HCEC 1CT (cell line): ENCODE measurements at regions not wholly inside any gene's neighbourhood (a gene's known extent, or its start where the extent isn't known, plus 50 kb on each side); places are given as distances from the start of the nearest gene placed in this dataset.
A peak's percentile ranks its signal among the peaks of the same experiment; 100 is the strongest.

Experiments used
- DNase-seq: peaks from one replicate; pipeline ENCODE4 v3.0.0-alpha.2; 2017

DNA sequence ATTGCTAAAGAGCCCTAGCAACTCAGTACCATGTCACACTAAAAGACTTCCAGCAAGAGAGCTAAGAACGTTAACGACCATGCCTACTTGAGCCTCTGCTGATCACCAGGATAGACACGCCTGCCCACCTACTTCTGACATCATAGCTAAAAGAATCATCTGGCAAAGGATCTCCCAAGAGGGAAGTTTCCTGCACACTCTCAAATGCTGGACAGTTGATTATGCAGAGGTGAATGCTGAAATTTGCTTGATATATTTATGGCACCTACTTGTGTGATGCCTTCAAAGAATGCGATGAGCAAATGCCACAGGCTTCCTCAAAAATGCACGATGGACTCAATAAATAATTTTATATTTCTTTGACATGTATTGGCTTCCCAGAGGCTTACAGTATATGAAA lies 113.6 kb downstream of the GALC start:
- no peak for DNase-seq

DNA sequence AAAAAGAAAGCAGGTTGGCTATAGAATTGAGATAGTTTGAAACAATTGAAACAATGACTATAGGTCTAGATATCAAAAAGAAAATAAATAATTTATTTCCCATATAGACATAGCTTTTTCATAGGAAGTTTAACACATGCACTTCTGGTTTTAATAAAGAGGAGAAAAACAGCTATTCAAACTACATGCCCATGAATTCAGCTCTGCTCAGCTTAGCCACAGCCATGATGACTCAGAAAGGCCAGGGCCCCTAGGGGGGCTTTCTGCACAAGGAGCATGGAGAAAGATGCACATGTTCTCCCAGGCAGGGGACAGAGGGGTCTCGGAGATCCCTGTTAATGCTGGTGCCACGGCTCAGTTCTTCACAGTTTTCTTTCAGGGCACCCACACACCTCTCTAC lies 114.0 kb downstream of the GALC start:
- no peak for DNase-seq

DNA sequence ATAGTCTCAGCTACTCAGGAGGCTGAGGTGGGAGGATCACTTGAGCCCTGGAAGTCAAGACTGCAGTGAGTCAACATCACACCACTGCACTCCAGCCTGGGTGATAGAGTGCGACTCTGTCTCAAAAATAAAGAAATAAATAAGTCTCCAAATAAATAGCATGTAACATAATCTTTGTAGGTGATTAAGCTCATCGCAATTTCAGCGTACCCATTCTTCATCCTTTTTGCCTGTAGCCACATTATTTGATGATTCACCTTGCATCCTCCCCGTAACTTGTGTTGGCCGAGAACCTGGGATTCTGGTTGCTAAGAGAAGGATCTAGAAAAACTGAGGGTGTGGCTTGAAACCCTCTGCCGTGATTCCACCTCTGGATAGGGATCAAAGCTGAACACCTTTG lies 115.1 kb downstream of the GALC start:
- DNase-seq, result no peak

DNA sequence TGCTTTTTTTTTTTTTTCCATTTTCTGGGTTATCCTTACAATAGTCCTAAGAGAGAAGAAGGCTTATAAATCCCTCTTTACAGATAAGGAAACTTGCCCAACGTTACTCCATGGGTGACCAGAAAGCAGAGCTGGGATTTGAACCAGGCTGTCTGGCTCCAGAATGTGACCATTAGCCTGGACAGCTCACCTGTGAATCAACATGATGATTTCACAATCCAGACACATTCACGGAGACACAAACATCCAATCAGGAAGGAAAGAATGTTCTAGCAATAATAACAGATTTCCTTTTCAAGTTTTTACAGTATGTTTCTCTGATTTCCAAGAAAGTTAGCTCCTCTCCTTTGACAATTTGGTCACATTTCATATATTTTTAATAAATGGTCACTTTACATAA lies 118.3 kb downstream of the GALC start:
- no peak for DNase-seq

DNA sequence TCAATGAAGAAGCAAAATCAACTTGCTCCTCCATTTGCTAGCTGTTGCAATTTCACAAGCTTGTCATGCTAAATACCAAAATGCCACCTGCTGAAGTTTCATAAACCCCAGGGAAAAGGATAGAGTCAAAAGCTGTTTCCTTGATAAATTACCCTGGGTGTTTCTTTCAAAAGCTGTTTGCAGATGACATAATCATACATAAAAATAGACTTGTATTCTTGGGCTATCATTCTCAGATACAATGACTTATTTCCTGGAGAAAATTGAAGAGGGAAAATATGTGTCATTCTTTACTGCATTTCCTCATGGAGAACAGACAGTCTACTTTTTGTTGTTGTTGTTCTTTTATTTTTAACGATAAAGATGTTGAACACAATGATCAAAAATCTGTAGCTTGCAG lies 119.2 kb downstream of the GALC start:
- DNase-seq, result no peak

DNA sequence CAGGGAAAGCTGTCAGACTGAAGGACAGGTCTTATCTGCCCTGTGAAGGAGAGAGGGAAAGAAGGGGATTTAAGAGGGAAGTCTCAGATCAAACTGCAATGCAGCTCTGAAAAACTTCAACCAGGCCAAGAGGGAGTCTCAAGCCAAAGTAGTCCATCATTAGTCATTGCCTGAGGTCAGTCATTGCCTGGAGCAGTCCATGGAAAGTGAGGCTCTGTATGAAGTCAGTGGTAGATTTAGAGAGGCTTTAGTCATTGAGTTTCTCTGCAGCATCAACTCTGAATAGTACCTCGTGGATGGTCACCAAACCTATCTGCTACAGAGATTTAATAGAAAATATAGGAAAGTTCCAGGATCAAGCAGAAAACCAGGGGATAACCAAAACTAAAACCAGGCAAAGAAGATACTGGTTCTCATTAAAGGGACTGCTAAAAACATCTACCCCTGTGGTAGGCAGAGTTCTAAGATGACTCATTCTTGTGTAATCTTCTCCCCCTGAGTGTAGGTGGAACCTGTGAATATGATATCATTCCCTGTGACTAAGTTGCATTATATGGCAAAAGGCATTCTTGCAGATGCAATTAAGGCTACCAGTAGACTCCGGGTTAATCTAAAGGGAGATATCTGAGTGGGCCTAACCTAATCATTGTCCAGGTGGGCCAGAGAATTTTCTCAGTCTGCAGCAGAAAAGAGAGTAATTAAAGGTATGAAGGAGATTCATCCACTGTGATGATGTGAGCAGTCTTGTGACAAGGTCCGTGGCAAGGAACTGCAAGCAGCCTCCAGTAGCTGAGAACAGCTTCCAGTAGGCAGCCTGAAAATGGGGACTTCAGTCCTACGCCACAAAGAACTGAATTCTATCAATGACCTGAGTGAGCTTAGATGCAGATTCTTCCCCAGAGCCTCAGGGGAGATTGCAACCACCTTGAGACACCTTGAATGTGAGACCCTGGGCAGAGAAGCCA lies 123.1 kb downstream of the GALC start:
- DNase-seq, result peak; percentile 40

DNA sequence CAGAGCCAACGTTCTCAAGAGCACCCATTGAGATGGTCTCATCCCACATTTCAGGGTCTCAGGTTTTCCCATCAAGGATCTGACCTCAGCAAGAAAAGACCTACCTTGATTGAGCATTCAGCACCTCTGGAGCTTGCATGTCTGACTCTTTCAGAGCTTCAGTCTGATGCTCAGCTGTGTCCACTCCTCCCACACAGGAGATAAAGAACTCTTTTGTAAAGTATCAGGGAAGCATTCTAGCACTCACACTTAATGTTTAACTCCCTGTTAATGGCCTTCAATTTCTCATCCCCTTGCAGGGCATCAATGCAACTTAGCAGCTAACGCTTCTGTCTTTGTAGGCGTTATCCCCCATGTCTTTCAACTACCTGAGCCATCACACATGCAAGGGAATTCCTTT lies 124.1 kb downstream of the GALC start:
- no peak for DNase-seq

DNA sequence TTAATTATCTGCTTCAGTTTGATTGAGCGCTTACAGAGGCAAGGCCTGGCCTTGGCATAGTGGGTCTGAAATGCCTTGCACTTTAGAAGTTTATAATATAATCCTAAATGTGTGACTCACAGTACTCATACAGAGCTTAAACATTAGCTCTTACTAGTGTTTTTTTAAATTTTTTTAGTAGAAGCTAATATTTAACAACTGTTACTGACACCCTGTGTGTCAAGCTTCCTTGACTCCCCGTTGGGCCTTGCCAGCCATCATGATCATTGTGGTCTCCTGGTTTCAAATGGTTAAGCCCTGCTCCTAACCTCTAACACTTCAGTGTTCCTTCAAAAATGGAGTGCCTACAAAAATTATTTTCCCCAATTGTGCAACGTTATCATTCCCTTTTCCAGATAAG lies 126.9 kb downstream of the GALC start:
- no peak for DNase-seq

DNA sequence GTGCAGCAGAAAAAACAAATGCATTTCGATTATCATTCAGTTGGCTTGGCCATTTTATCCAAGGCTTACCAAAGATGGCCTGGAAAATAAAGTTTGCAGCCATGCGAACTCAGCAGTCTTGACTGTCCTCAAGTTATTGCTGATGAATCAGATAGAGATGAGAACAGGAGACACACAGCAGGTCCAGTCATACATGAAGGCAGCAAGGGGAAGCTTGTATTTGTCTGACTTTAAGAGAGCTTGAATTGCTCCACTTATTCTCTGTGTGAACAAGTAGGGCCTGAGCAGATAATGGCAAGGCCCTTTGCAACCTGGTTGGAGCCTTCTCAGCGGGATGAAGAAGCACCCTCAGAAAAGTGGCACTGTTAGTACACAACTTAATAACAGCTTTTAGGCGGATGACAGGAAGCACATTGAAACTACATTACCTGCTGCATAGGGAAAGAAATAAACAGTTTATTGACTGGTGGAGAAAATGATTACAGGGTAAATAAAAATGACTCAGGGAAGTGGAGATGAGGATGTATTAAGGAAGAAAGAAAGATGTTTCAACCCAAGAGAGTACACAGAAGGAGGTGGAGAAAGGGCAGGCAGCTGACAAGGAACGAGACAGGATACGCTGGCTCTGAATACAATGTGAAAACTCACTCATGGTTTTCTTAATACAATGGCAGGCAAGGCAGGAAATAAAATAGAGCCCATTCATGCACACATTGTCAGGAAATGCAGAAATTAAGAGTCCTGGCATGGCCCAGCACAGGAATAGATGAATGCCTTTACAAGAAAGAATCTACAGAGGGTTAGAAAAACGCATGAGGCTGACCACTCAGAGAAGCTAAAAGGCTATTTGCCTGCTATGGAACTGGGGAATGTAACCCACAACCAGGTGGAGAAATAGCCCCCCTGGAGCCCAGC lies 128.4 kb downstream of the GALC start:
- DNase-seq, result no peak

DNA sequence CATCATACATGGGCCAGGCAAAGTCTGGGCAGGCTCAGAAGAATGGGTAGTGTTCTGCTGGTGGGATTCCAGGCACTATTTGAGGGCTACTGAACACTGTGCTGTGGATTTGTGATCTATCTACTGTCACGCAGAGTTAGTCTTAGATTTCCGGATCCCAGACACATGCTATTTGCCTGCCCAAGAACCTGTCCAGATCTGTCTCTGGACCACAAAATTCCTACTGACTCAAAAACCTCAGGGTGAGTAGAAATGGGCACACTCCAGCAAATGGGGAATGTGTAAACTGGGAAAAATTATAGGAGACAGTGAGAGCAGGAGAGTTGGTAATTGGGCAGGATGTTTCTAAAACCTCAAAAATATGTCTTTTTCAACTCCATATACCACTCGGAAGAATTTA lies 129.9 kb downstream of the GALC start:
- DNase-seq, result no peak

DNA sequence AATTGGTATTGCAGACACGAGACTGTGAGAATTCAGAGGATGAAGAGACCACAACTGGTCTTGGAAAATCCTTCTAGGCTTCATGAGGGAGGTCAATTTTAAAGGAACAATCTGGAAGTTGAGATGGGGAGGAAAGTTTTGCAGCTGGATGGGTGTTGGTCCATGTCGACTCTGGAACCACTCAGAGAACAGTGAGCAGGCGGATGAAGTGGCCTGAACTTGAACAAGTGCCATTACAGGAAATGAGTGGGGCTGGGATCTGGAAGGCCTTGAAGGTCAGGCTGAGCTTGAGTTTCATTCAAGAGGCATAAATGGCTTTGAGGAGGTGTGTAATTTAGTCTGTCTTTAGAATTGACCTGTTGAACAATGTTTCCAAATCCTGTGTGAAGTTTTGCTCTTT lies 140.9 kb downstream of the GALC start:
- DNase-seq, result no peak

DNA sequence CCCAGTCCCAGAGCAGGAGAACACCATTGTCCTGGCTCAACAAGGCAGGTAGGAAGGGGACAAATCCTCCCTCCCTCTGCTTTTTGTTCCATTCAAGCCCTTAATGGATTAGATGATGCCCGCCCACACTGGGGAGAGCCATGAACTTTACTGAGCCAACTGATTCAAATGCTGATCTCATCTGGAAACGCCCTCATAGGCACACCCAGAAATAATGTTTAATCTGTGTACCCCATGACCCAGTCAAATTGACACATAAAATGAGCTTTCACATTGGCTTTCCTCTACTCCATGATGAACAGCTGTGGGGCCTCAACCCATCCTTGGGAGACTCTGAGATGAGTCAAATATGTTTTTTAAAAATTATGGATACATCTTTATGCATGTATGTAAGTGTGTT lies 141.8 kb downstream of the GALC start:
- DNase-seq, result no peak

DNA sequence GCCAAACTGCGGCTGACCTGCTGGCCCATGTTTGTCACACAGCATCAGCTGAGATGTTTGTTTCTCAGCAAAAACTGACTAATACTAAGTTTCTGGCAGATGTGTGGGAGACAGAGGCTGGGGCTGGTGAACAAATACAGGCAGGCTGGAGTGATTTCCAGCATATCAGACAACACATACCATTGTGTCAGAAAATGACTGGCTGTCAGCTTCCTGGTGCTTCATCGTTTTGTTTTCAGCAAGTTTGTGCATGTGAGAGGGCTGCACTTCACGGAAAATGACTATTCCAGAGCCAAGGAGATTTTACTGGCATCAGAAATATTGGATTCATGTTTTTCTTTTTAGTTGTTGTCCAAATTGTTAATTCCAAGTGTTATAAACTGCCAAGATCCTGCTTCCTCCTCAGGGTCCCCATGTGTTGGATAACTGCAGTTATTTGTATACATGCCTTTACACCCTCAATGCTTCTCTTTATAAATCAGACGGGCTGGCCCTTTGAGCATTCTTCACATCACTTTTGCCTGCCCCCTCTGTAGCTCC lies 145.7 kb downstream of the GALC start:
- no peak for DNase-seq

DNA sequence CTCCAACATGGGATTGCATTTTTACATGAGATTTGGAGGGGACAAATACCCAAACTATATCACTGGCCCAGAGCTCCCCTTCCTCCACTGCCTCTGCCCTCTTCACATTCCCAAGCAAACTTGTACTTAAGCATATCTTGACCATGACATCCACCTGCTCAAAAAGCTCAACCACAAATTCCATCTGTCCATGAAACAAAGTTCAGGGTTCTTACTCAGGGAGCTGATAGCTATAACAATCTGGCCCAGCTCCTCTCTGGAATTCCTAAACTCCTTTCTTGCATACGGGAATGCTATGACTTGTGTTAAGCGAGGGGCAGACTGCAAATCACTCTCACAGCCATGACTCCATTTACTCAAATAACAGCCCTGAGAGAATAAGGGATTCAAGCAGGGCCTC lies 152.1 kb downstream of the GALC start:
- DNase-seq, result no peak

DNA sequence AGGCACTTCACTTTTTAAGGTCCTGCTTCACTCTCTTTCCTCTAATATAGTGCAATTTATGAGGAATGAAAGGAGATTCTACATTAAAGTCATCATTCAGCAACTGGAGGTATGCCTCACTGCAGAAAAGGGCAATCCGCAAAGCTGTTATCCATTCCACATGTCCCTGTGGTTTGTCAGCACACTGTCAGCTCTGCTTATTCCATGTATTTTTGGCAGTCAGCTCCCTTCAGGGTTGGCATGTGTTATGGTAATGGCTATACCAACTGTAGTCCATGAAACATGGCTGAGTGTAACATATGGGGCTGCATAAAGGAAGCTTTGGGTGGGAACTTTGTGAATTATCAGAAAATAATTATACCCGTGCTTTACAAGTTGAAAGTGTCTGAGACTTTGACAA lies 154.1 kb downstream of the GALC start:
- no peak for DNase-seq

DNA sequence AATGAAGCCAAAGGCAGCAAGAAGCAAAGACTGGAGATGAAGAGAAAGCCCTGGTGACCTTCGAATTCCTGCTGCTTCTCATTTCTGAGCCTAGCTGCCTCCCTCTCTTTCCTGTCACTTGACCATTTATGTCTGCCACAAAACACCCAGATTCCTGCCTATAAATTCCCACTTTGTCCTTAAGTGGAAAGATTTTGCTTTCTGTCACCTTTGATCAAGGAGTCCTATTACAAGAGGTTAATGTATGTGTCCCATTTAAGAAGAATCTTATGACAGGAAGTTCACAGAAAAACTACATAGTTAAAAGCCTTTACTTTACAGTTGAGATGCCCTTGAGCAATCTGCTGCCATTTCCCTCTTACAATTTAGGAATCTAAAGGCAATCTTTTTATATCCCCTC lies 155.7 kb downstream of the GALC start:
- DNase-seq, result no peak

DNA sequence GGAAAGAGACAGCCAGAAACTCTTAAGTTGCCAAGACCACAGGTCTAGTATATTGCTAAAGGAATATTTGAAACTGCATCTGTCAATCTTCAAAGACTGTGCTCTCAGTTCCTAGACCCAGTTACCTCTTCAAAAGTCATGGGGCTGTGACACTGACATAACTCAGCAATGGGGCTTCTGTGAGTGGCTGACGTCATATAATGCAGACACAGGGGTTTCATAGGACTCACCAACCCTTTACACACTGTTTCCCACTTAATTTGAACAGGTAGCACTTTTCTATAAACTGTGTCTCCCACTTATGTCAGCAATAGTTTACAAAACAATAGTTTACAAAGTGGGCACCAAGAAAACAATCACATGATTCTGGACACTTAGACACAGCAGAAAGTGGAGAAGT lies 158.4 kb downstream of the GALC start:
- DNase-seq, result no peak

DNA sequence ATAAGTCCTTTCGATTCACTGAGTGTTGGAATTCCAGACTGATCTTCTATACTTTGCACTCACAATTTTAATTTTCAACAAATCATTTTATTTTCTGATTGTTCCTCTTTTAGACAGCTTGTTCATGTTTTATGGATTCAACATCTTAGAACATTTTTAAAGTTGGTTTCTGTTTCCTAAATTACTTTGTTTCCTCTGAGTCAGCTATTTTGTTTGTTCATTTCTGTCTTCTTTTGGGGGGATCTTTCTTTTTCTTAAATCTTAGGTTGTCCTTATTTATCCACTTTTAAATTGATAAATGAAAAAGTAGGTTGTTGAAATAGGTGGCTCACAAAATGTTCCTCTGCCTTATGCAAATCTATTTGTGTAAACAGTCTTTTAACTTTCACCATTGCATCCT lies 160.0 kb downstream of the GALC start:
- no peak for DNase-seq

DNA sequence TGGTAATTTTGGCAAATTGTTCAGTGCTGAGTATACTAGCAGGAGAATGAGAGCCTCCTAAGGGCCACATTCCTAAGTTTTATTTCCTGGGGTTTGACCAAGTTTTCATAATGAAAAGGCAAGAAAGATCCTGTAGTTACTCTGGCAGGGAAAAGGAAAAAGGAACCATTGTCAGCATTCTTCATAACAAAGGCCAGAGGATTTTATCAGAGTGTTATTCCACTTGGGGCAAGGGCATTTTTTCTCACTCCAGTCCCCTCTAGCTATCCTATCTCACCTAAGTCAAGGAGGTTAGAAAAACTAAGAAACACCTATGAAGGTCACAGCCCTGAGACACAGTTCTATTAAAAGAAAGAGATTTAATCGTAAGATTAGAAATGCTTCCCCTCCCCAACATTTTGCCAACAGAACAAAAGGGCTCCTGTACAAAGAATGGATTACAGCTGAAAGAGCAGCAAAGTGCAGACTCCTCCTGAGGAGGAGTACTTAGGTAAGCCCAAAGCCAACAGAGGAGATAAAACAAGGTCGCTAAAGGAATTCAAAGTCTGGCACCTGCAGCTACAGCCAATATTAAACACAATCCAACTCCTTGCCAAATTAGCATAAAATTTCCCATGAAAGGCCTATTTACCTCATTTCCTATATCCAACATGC lies 162.4 kb downstream of the GALC start:
- DNase-seq, result no peak

DNA sequence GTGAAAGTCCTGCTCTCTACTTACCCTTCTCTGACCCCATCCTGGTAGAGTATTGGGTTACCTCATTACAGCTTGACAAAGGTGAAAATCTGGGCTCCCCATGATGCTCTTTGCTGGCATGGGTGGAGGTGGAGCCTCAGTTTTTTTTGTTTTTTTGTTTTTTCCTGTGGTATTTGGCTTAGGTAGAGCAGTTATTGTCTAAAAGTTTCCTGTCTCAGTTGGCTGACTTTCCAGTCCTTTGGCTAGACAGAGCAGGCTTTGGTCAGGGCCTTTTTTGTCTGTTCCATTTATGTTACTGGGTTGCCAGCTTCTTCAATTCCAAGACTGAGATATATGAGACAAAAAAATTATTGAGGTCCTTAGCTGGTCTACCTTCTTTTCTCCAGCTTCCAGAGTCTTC lies 163.4 kb downstream of the GALC start:
- no peak for DNase-seq

DNA sequence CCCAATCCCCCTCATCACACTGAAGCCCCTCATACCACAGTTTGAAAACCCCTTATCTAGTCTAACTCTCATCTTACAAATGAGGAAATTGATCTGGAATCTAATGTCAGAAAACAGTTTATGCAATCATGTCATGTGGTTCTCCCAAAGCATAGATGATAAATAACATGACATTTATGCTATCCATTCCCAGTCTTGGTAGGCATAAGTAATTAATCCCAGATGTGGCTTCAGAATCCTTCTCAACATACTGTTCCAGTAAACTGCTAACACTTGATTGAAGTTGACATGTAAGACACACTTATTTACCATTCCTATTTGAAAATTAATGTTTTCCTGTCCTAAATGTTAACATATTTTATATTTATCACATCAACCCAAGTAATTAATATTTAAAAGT lies 168.7 kb downstream of the GALC start:
- DNase-seq, result no peak

DNA sequence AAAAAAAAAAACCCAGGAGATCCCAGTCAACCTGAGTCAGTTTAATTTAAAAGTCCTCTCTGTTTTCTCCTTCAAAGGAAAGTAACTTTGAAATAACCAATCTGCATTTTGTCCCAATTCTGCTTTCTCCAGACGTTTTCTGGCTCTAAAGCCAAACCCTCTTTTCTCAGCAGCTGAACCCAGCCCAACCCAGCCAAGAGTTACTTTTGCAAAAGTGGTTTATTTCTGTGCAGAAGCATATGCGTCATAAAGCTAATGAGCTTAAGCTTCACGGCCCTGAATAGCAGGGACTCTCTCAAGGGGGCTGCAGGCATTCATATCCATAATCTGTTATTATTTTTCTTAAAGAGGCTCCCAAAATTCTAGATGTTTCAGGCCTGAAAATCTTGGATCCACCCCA lies 176.6 kb downstream of the GALC start:
- no peak for DNase-seq

DNA sequence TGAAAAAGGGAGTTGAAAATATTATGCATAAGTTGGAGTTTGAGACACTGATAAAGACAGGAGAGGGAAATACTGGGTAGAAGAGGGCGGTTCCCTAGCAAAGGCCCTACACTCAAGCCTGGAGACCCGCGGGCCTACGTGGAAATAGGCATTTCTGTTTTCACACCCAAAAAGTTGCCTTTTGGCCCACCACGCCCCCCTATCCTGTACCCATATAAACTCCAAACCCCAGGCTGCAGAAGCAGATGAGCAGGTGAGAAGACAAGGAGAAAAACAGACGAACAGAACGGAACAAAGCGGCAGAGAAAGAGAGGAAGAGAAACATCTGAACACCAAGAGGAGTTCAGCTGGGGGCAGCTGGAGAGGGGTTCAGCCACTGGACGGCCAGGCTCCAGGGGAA lies 177.9 kb downstream of the GALC start:
- DNase-seq, result no peak
